ENCODE measurements at regions not wholly inside any gene's neighbourhood (a gene's known extent, or its start where the extent isn't known, plus 50 kb on each side); places are given as distances from the start of the nearest gene placed in this dataset.

DNA sequence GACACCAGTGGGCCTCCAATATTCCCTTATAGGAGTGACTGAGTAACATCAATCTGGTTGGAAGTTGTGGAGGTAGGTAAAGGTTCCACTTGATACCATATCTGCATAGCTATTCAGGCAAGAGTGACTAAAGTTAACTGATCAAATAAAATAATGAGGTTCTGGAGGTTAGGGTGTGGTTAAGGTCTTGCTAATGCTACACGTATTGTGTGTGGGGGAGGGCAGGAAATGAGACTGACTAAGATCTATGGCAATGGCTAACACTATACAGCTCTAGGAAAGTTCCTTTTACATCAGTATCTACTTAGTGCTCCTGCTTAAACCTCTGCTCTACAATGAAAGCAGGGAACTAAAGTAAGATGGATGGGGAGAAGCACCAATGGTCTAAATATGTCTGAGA, 149.1 kb upstream of the MGAT5 start:
- no peak for DNase-seq

GRCh38 chr2:134107402-134107801, 146.5 kb upstream of the MGAT5 start:
- no peak for DNase-seq

GRCh38 chr2:134108113-134108512, 145.8 kb upstream of the MGAT5 start:
- DNase-seq: no peak

- no peak for DNase-seq
Measured at GRCh38 chr2:134109246-134109645, 144.6 kb upstream of the MGAT5 start.

DNA sequence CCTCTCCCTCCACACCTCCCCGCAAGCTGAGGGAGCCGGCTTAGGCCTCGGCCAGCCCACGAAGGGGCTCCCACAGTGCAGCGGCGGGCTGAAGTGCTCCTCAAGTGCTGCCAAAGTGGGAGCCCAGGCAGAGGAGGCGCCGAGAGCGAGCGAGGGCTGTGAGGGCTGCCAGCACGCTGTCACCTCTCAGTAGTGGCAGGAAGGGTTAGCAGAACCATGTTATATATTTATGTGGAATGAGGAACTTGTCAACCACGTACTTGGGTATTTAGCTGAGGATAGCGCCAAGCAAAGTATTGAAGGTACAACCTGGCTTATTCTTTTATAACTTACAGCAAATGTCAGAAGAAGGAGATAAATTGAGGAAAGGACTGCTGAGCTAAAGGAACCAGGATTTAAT, 144.1 kb upstream of the MGAT5 start:
- DNase-seq: no peak

GRCh38 chr2:134110532-134110931, 143.3 kb upstream of the MGAT5 start:
- peak; percentile 0 for DNase-seq

DNA sequence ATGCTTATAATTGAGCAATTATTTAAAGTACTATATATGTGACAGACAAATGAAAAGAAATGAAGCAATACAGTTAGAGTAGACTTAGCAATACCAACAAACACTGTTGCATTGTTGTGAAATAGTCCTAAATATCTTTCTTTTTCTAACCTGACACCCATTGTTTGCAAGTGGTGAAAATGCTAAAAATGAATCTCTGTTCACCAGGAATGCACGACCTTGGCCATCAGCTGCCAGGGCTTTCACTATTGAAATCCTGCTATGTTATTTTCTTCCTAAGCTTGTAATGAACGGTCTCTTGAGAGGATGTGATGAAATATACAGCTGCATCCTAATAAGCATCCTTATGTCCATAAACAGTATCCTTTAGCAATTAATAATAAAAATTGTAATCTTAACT, 136.2 kb upstream of the MGAT5 start:
- no peak for DNase-seq

GRCh38 chr2:134118279-134119116, 135.4 kb upstream of the MGAT5 start:
- DNase-seq: peak; percentile 80

DNA sequence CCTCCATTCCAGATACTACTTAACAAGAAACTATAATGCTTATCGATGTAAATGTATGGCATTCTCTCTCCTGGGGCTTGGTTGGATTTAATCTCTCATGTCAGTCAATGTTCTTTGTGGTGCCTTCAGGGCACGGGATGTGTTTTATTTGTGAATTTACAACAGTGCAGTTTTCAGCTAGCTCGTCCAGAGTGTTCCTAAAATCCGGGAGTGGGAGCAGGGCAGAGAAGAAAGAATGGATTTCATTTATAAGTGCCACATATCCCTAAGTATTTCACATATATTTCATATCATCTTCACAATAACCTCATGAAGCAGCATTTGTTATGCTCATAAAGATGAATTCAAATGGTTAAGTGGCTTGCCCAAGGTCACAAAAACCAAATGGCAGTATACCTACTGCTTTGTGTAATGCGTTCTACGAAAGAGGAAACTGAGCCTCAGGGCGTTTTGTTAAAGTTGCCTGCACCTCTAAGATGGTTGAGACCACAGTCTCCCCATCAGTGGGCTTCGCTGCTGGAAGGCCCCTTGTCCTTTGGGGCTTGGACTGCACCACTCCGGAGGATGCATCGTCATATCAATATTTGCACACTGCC, 134.7 kb upstream of the MGAT5 start:
- no peak for DNase-seq

GRCh38 chr2:134119713-134120405, 134.0 kb upstream of the MGAT5 start:
- peak; percentile 83 for DNase-seq

DNA sequence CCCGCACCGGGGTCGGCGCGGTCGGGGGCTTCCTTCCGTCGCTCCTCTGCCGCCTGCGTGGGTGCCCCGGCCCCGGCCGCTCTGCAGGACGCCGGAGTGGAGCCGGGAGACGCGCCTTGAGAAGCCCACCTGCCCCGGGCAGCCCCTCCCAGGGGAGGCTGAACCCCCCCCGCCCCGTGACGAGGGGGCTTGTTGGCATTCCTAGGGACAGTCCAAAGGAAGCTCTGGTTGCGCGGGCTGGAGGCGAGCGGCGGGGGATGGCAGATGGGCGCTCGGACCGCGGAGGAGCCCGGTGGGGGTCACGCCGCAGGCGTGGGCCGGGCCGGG, 133.5 kb upstream of the MGAT5 start:
- DNase-seq: peak; percentile 15

- peak; percentile 50 for DNase-seq
Measured at GRCh38 chr2:134120733-134121630, 132.9 kb upstream of the MGAT5 start.

DNA sequence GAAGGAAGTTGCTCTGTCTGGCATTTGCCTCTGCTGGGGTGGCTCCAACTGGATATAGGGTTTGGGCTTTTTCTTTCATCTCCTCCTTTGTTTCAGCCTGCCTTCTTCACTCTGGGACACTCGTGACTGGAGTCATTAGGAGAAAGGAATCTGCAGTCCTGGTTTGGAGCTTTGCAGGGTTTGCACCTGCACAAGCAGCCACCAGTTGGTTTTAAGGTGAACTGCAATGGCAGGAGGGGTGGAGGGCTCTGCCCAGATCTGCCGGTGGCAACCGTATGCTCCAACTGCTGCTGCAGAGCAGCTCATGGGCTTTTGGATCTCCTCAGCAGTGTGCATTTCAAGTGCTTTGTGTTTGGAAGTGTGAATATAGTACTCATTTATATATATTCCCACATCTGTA, 131.3 kb upstream of the MGAT5 start:
- peak; percentile 2 for DNase-seq

- DNase-seq: no peak
Measured at GRCh38 chr2:134123332-134123731, 130.5 kb upstream of the MGAT5 start.

- DNase-seq: peak; percentile 5
Measured at GRCh38 chr2:134124047-134124753, 129.7 kb upstream of the MGAT5 start.

DNA sequence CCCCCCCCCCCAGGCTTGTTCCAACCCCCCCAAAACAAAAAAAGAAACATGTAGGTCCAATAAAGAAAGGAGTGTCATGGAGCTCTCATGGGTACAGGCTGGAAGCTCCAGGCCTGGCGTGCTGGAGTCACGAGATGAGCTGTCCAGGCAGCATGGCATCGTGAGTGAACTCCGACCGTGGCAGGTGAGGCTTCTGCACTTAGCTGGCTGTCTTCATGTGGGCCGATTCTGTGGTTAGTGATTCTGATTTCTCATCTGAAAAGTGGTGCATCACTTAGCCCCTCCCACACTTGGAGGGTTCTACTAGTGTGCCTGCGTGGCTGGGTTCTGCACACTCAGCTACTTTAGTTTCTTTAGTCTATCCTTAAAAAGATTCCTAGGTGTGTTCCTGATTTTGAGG, 126.4 kb upstream of the MGAT5 start:
- no peak for DNase-seq

GRCh38 chr2:134128746-134129145, 125.1 kb upstream of the MGAT5 start:
- DNase-seq: no peak

DNA sequence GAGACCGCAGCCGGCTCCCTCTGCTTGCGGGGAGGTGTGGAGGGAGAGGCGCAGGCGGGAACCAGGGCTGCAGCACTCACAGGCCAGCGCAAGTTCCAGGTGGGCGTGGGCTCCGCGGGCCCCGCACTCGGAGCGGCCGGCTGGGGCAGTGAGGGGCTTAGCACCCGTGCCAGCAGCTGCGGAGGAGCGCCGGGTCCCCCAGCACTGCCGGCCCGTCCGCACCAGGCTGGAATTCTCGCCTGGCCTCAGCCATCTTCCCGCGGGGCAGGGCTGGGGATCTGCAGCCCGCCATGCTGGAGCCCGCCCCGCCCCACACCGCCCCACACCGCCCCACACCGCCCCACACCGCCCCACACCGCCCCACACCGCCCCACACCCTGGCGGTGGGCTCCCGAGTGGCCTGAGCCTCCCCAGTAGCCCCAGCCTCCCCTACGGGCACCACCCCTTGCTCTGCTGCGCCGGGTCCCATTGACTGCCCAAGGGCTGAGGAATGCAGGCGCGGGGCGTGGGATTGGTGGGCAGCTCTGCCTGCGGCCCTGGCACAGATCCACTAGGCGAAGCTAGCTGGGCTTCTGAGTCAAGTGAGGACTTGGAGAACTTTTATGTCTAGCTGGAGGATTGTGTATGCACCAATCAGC, 123.9 kb upstream of the MGAT5 start:
- DNase-seq: no peak

DNA sequence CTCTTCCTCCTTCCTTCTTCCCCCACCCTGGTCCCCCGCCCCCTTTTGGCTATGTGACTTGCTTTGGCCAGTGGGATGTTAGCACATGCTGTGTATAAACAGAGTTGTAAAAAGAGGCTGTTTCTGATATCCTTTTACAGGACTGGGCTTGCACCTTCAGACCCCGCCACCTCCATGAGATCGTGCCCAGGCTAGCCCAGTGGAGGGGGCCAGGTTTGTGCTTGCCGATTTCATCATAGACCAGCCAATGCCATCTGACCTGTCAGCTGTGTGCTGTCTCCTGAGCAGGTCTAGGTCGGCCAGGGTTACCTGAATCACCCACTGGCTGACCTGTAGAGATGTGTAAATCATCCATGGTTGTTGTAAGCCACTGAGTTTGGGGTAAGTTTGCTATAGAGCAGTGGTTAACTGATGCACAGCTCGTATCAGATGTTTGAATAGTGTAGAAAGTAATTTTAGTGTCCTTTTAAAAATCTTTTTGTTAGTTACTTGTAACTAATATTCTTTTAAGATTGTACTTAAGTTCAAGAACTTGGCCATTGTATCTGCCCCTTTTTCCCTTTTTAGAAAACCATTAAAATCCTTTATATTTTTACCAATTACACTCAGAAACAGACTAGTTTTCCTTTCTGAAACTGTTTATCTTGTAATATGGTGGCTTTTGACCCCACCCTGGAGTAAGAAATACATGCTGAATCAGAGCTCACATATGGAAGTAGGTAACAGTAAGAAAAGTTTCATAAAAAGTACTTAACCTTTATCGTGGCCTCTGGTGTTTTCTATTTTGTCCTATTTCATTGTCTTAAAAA, 122.0 kb upstream of the MGAT5 start:
- DNase-seq: no peak

DNA sequence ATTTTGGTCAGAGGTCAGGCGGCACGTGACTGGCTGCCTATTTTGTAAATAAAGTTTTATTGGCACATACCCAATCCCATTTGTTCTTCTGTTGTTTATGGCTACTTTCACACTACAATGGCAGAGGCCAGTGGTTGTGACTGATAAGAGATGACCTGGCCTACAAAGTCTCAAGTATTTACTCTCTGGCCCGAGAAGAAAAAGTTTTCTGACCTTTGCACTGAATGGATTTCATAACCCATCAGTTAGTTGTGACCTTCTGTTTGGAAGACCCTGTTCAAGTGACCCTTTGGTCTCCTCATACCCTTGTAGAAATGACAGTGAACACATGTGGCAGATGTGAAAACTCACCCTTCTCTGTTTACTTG, 121.4 kb upstream of the MGAT5 start:
- no peak for DNase-seq

All from DMS53 (cell line).